NCI-H774 (cell line): ENCODE measurements at regions not wholly inside any gene's neighbourhood (a gene's known extent, or its start where the extent isn't known, plus 50 kb on each side); places are given as distances from the start of the nearest gene placed in this dataset.

ENCODE experiments used
- DNase-seq: peaks from one replicate; lab custom pipeline; 2025; lab: John Stamatoyannopoulos, UW

DNA sequence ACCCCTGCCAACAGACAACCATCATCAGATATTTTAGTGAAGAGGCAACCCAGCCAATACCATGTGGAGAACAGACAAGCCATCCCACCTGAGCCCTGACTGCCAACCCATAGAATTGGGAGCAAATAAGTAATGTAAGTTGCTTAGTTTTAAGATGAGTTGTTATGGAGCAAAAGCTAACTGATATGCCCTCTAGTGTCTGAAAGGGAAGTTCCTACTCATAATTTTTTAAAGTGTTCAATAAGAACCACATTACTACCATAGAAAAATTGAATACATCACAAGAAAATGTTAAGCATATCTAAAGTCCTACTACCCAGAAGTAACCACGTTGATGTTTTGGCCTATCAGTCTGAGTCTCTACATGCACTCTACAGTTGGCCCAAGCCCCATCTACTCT lies 50.8 kb upstream of the SLC36A4 start:
- no peak for DNase-seq

DNA sequence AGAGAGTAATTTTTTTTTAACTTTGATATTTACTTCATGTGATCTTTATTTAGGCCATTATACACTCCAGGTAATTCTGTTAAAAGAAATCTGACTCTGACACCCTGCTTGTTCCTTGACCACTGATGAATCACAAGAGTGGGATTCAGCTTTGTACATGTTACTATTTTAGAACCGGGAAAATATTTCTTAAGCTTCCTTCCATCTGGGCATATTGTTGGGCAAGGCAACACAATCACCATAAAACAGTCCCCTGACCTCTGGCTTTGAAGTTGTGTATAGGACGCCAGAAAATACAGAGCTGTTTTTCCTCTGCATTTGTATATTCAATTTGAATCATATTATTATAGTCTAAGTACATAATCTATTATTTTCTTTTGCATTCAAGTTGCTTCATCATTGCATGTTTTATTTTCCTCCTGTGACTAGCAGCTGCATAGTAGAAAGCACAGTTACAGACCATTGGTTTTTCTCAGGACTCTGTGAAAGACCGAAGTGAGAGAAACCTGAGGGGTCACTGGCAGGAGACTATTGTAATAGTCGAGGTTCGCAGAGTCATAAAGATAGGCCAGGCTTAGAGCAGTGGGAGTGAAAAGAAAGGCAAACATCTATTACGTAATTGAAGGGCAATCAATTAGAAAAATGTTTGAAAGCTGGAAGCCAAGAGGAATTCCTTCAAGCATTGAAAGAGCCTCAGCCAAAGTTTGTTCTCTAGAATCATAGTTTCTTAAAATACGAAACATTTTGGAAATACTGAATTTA lies 51.8 kb upstream of the SLC36A4 start:
- DNase-seq: peak; percentile 25

DNA sequence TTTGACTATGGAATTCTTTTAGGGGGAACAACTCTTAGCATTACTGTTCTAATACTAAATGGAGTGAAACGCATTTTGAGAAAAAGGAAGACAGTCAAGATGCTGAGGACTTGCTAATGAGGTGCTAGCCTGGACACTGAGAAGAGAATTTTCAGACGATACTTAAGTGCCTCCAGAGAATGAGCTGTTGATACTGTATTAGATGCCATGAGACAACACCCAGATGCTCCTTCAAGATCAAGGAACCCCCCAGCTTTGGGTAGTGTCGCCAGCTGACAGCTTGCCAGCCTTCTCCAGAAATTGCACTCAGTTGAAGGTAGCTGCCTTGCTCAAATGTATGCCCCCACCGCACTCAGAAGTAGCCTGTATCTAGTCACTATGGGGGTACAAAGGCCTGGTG lies 52.5 kb upstream of the SLC36A4 start:
- no peak for DNase-seq

DNA sequence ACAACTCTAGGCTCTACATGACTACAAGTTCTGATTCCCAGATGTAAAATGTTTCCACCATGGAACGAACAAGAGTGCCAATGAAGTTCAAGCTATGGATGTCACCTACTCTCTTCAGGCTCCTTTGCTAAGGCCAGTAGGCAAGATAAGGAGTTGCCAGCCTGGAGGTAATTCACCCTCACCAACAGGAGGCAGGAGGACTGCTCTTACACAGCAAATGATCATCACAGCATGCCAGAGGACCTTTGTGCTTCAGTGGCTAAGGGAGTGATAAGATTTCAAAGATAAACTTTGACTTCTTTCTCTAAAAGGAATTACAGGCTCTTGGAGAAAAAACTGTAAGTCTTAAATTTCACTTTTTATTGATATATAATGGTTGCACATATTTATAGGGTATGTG lies 54.1 kb upstream of the SLC36A4 start:
- no peak for DNase-seq

DNA sequence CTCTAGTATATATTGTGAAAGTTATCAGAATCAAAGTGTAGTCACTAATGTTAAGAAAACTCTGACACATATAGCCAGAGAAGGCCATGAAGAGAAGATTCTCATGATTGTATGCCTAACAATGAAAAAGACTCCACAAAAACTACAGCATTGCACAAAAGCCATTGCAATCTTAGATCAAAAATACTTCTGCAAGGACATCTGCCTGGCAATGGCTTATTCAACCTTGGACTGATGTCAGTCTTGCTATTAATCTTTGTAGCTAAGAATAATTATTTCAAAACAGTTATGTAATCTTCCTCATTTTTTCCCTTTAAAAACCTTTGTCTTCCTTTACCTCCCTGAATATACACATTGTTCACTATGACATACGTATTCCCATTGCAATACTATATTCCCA lies 55.3 kb upstream of the SLC36A4 start:
- no peak for DNase-seq

DNA sequence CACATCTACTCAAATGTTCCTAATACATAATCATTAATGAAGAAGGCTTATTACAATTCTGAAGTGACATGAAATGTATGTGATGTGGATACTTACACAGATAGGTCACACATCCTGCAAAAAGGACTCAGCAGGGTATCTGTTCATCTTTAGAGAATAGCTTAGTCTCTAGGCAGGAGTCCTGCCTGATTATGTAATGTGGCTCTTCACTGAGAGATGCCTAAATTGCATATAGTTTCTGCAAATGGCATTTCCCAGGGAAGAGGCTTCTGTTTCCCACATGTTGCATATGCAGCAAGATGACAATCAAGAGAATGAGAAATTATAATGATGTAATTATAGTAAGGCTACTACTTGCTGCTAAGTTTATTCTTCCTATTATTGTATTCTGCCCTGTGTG lies 58.8 kb upstream of the SLC36A4 start:
- DNase-seq: no peak

DNA sequence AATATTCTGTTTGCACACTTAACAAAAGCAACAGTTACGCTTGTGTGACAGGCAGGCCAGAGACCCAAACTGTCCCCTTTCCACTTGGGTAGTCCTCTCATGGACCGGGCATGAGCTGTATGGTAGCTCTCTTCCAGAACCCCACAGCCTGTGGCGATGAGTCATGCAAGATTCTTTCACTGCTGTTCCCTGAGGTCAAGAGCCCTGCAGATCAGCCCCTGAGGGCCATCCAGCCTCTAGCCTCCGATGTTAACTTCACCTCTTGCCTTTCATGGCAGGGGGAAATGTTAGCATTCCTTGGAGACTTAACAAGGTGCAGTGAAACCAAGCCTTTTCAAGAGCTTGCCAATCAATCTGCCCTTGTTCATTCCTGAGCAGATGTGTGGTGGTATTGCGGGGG lies 63.2 kb upstream of the DEUP1 start:
- no peak for DNase-seq

DNA sequence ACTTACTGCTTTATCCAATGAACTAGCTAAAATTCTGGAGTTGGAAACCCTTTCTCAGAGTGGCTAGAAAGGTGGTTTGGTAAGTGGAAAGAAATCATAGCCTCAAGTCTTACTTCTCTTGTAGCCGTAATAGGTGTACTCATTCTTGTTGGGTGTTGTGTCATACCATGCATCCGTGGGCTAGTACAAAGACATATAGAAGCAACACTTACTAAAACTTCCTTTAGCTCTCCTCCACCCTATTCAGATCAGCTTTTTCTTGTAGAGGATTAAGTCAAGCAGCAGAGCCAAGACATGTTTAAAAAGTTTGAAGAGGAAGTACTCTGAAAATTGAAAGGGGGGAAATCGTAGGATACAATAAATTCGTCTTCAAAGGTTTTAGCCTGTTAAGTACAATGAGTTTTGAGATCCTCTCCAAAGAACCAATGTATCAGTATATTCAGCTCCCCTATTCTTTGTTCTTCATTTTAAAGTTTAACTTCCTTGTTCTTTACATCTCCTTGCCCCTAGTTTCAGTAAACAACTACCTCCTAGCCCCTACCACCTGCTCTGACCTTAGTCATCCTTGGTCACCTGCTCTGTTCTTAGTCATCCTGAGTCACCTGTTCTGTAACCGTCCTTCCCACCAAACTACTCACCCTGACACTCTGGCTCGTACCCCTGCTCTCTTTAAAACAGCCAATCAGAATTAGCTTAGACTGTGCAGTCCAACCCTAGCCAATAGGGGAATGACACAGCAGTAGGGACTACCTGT lies 62.1 kb upstream of the DEUP1 start:
- no peak for DNase-seq

DNA sequence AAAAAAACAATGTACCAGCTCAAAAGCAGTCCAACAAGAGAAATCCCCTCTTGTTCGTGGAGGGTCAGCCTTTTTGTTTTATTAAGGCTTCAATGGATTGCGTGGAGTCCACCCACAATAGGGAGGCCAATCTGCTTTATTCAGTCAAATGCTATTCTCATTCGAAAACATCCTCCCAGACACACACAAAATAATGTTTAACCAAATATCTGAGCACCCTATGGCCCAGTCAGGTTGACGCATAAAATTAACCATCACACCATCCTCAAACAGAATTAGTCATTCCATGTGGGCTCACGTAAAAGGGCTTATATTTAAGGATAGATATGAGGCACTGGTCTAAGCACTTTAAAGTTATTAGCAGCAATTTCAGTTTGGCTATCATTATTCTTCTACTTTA lies 58.9 kb upstream of the DEUP1 start:
- no peak for DNase-seq

DNA sequence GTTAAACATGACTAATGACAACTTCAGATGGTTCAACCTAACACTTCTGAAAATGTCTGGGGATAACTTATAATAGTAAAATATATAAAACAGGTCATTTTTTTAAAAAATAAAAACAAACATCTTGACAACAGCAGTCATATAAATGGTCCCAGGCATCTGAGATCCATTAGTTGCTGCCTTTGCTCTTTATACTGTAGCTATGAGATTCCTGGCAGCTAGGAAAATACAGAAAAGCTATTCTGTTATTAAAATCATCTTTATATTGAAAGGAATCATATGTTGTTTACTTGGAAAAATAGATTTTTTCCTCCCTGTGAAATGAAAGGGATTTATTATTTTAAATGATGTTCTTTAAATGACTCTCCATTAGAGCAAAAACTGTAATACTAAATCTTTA lies 55.7 kb upstream of the DEUP1 start:
- DNase-seq: no peak

DNA sequence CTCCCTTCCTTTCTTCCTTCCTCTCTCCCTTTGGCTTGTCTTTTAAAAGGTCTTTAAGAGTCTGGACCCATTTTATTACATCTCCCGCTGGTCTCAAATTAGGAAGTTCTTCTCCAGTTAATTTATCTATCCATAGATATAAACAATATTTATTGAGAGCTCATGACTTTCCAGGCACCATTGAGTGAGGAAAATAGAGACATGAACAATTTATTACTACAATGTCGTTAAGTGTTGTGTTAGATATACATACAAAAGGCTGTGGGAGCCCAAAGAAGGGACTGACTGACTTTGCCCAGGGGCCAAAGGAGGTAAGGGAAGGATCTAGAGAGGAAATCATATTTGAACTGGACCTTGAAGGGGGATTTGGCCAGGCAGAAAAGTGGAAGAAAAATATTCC lies 51.6 kb upstream of the DEUP1 start:
- DNase-seq: no peak

DNA sequence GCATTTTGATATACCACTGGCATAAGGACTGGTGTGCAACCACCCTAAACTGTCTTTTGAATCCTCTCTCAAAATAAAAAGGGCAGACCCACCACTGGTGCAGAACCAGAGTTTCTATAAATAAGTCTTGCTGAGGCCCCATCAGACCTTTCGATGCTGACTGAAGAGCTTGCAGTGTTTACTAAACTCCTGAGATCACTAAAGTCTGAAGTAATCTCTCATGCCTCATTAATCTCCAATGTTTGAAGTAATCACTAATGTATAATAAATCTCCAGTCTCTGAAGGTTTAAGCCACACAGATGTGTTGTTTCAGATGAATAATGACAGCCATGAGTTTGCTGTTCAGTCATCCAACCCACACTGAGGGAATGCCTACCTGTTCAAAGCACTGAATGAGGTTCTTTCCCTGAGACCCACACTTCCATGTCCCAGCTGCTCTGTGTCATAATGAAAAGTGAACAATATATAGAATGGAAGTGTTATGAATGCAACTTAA lies 50.6 kb upstream of the DEUP1 start:
- peak; percentile 95 for DNase-seq
